ENCODE measurements at regions not wholly inside any gene's neighbourhood (a gene's known extent, or its start where the extent isn't known, plus 50 kb on each side); places are given as distances from the start of the nearest gene placed in this dataset.

- ATAC-seq (no peak), DNase-seq (no peak)
- Histone ChIP-seq H3K9me3 (no peaks in the 10 kb centered on the region), H3K27ac (no peak overlapping the region), H3K4me1 (no peaks in the 10 kb centered on the region), H3K4me3 (no peak overlapping the region), H3K36me3 (no peaks in the 10 kb centered on the region), H3K27me3 (no peaks in the 10 kb centered on the region)
- TF ChIP-seq CTCF (IDR thresholded peaks at IDR 0.05), result no peak
- 68 to 72% methylated on average over 4 of the region's 4 CpGs for WGBS, 2 donors
- intact Hi-C loops (cut with DNase I), result no loop called here
Measured at GRCh38 chr6:81063891-81064290, 688.6 kb downstream of the TENT5A start.

- DNase-seq (no peak), ATAC-seq (no peak)
- WGBS, 2 donors, result 56 to 71% methylated on average over 2 of the region's 2 CpGs
- H3K27ac ChIP-seq, result no peak overlapping the region
- peaks cover 0 to 3% (median 0%) of the 10 kb centered on the region in 11 donors for H3K9me3 ChIP-seq
- no peaks in the 10 kb centered on the region for H3K27me3 ChIP-seq
- no peaks in the 10 kb centered on the region for H3K36me3 ChIP-seq
- intact Hi-C loops (cut with DNase I), result no loop called here
- no peak for TF ChIP-seq CTCF (IDR thresholded peaks at IDR 0.05)
- H3K4me3 ChIP-seq, result no peak overlapping the region
- H3K4me1 ChIP-seq, result peaks cover 0 to 7% (median 0%) of the 10 kb centered on the region in 9 donors
Measured at GRCh38 chr6:81054036-81054435, 698.4 kb downstream of the TENT5A start.

GRCh38 chr6:81051952-81052351 is 700.5 kb downstream of the TENT5A start:
- no peak for DNase-seq
- intact Hi-C loops (cut with DNase I), result no loop called here
- ATAC-seq, result no peak
- Histone ChIP-seq H3K27ac (no peak overlapping the region), H3K4me1 (peaks cover 0 to 7% (median 0%) of the 10 kb centered on the region in 9 donors), H3K36me3 (no peaks in the 10 kb centered on the region), H3K27me3 (no peaks in the 10 kb centered on the region), H3K9me3 (no peaks in the 10 kb centered on the region), H3K4me3 (no peak overlapping the region)
- WGBS, 2 donors, result 83 to 85% methylated on average over 8 of the region's 8 CpGs
- no peak for TF ChIP-seq CTCF (IDR thresholded peaks at IDR 0.05)

GRCh38 chr6:81049425-81050042 is 702.9 kb downstream of the TENT5A start:
- Histone ChIP-seq H3K27ac (no peak overlapping the region), H3K9me3 (no peaks in the 10 kb centered on the region), H3K27me3 (no peaks in the 10 kb centered on the region), H3K4me3 (no peak overlapping the region), H3K4me1 (peaks cover 0 to 7% (median 0%) of the 10 kb centered on the region in 9 donors), H3K36me3 (no peaks in the 10 kb centered on the region)
- peak in 4 of 8 donors; percentile 38 to 54 (median 47) for ATAC-seq
- no peak for DNase-seq
- no peak for TF ChIP-seq CTCF (IDR thresholded peaks at IDR 0.05)
- intact Hi-C loops (cut with DNase I), result no loop called here
- WGBS, 2 donors, result 35 to 40% methylated on average over 2 of the region's 2 CpGs
